RWPE1 (cell line): ENCODE measurements at regions not wholly inside any gene's neighbourhood (a gene's known extent, or its start where the extent isn't known, plus 50 kb on each side); places are given as distances from the start of the nearest gene placed in this dataset.

ENCODE experiments used
- CTCF ChIA-PET: fragments of 350-600 bp; sonication (Branson Sonifier 250); formaldehyde crosslinking; extraction: SDS; loops from one replicate; lab custom pipeline; 2021; lab: Yijun Ruan, JAX
- POLR2A ChIA-PET: fragments of 400-600 bp; formaldehyde crosslinking; extraction: SDS; loops from one replicate; lab custom pipeline; 2020; ENCODE audit warnings: antibody characterized with exemption; ENCODE audit not compliant: low non-redundant PET; lab: Yijun Ruan, JAX
- DNase-seq: peaks from one replicate; pipeline ENCODE4 v3.0.0; 2012; ENCODE audit warnings: low spot score
- H3K27ac ChIP-seq: fragments of 450-650 bp; 2 replicates; pipeline ENCODE4 v1.5.1; 2017
- TF ChIP-seq, protein P1 (sequence below): fragments of 450-650 bp; conservative IDR thresholded peaks from 2 replicates; pipeline ENCODE4 v1.5.1; 2017; ENCODE audit warnings: low read depth, mild to moderate bottlenecking

DNA sequence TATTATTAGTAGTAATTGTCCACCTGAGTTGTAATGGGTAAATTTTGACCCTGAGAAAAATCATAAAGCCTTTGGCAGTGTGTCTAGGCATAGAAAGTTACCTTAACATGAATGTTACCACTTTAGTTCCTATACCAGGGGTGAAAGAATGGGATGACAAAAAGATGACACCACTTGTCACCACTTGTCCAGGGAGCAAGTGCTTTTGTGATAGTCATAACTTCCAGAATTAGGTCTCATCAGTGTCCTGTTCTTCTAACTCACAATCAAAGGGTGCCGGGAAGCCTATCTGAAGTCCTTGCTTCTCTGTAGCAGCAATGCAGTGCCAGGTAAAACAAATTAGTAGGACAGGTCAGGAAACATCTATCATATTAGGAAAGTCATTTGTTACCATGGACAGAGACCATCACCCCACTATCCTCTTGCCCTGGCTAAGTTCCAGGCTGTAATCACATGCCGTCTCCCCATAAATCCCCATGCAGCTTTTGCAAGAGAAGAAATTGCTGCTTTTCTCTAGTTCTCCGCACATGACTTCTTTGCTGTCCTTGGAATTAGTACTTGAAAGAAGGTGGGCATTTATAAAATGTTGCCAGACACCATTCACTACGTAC lies 156.5 kb upstream of the SGCD start:
- ChIA-PET CTCF (no interaction called here), POLR2A (no interaction called here)
- TF ChIP-seq, protein P1, sequence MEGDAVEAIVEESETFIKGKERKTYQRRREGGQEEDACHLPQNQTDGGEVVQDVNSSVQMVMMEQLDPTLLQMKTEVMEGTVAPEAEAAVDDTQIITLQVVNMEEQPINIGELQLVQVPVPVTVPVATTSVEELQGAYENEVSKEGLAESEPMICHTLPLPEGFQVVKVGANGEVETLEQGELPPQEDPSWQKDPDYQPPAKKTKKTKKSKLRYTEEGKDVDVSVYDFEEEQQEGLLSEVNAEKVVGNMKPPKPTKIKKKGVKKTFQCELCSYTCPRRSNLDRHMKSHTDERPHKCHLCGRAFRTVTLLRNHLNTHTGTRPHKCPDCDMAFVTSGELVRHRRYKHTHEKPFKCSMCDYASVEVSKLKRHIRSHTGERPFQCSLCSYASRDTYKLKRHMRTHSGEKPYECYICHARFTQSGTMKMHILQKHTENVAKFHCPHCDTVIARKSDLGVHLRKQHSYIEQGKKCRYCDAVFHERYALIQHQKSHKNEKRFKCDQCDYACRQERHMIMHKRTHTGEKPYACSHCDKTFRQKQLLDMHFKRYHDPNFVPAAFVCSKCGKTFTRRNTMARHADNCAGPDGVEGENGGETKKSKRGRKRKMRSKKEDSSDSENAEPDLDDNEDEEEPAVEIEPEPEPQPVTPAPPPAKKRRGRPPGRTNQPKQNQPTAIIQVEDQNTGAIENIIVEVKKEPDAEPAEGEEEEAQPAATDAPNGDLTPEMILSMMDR: no peak
- DNase-seq: no peak
- H3K27ac ChIP-seq: no peak overlapping the region

DNA sequence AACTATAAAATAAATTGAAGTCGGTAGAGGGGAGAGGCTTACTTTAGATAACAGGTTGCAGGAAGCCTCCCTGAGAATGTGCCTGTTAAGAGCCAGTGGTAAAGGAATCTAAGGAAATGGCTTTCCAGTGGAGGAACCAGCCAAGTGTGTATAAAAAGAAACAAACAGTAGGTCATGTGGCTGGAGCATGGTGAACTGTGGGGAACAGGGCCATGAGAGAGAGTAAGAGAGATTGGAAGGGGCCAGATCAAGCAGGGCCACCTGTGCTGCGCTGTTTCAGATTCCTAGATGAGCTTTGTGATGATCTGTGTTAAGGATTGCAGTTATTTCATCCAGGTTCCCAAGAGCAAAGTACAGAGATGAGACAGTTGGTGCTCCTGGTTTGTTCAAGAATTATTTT lies 152.7 kb upstream of the SGCD start:
- no peak overlapping the region for H3K27ac ChIP-seq
- no peak for DNase-seq
- TF ChIP-seq, protein P1: no peak
- POLR2A ChIA-PET: no interaction called here
- CTCF ChIA-PET: no interaction called here

DNA sequence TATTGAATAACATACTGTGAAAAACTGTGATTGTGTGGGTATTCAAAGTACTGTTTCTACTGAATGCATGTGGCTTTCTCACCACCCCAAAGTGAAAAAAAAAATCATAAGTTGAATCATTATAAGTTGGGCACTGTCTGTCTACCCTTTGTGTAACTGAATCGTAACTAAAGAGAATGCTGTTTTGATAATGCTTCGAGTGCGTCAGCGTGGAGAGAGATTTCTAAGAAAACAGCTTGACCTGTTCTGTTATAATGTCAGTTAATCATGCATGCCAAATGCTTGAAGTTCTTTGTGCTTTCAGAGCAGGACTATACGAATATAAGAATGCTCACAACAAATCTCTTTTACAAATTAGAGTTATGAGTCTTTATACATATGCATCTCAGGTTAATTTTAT lies 148.8 kb upstream of the SGCD start:
- DNase-seq: no peak
- CTCF ChIA-PET: no interaction called here
- POLR2A ChIA-PET: no interaction called here

DNA sequence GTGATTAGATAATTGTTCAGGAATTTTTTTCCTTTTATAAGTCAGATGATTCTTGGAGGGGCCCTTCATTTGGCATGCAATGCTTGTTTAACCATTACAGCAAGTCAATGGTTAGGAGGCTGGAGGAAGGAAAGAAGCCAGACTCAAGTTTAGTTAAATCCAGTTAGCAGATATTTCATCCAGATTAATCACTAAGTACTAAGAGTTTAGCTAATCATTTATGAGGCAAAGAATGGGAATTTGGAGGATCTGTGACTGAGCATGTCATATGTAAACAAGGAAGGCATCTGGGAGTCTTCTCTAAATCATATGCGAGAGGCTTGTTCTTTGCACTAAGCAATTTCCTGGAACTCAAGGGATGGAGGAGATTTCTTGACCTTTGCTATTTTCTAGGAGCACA lies 145.3 kb upstream of the SGCD start:
- ChIA-PET CTCF (no interaction called here), POLR2A (no interaction called here)
- TF ChIP-seq, protein P1: no peak
- H3K27ac ChIP-seq: no peak overlapping the region
- no peak for DNase-seq

More for the DNA sequence above, 148.8 kb upstream of the SGCD start:
- TF ChIP-seq, protein P1: no peak
- H3K27ac ChIP-seq: no peak overlapping the region

DNA sequence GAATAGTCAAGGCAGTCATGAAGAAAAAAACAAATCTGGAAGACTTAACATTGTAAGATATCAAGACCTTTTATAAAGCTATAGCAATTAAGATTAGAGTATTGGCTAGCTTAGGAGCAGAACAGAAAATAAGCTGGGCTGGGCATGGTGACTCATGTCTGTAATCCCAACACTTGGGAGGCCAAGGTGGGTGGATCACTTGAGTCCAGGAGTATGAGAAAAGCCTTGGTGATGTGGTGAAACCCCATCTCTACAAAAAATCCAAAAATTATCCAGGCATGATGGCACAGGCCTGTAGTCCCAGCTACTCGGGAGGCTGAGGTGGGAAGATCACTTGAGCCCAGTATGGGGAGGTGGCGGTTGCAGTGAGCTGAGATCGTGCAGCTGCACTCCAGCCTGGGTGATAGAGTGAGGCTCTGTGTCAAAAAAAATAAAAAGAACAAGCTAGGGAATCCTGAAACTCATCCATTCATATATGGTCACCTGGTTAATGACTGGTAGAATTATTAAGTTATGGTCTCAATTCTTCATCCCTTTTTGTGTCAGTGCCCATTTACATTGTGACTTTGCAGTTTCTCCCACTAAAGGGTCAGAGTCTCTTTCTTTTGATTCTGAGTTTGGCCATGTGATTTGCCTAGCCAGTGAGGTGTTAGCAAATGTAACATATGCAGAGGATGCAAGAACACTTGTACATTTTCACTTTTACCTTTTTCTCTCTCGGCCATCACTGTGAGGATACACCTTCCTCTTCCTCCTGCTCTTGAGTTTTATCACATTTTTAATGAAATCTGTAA lies 144.6 kb upstream of the SGCD start:
- ChIA-PET CTCF (no interaction called here), POLR2A (no interaction called here)
- DNase-seq: no peak
- TF ChIP-seq, protein P1: no peak
- no peak overlapping the region for H3K27ac ChIP-seq

DNA sequence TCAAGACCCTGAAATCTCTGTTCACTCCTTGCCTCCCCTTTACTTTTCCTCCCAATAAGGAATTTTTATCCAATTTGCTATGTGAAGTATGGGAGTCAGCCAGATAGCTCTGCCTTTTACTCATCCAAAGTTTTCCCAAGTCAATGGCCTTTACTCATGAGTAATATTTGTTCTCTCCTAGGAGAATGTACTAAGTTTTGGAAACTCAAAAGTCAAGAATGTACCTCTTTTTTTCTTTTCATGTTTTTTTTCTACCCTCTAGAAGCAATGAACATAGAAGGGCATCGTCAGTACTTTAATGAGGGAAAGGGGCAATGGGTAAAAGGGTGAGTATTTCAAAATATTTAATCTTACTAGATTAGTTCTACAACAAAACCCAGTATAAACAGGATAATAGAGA lies 140.2 kb upstream of the SGCD start:
- no peak overlapping the region for H3K27ac ChIP-seq
- TF ChIP-seq, protein P1: no peak
- POLR2A ChIA-PET: no interaction called here
- CTCF ChIA-PET: no interaction called here
- DNase-seq: no peak
